ENCODE measurements at regions not wholly inside any gene's neighbourhood (a gene's known extent, or its start where the extent isn't known, plus 50 kb on each side); places are given as distances from the start of the nearest gene placed in this dataset.

DNA sequence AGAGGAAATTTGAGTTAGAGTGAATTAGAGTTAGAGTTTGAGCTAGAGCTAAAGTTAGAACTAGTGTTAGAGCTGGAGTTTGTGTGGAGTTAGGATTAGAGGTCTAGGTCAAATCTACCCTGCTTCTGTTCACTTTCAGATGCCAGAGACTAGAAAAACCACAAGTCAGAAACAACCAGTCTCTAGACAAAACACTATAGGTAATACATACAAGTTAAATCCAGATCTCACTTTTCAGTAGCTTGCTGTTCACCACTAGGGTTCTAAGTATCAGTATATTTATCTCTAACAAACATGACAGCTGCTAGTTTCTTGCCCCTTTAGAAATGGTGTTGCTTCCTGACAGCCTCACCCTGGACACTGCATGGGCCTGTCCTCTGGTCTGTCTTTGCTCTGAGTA lies 300.7 kb downstream of the ARAP2 start:
- TF ChIP-seq, protein P1, sequence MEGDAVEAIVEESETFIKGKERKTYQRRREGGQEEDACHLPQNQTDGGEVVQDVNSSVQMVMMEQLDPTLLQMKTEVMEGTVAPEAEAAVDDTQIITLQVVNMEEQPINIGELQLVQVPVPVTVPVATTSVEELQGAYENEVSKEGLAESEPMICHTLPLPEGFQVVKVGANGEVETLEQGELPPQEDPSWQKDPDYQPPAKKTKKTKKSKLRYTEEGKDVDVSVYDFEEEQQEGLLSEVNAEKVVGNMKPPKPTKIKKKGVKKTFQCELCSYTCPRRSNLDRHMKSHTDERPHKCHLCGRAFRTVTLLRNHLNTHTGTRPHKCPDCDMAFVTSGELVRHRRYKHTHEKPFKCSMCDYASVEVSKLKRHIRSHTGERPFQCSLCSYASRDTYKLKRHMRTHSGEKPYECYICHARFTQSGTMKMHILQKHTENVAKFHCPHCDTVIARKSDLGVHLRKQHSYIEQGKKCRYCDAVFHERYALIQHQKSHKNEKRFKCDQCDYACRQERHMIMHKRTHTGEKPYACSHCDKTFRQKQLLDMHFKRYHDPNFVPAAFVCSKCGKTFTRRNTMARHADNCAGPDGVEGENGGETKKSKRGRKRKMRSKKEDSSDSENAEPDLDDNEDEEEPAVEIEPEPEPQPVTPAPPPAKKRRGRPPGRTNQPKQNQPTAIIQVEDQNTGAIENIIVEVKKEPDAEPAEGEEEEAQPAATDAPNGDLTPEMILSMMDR (IDR thresholded peaks at IDR 0.05; ENCODE audit: low read depth, low read length) = no peak
- no peak overlapping the region for H3K27ac ChIP-seq
- no peaks in the 10 kb centered on the region for H3K4me1 ChIP-seq (ENCODE audit: low read depth)
- no peaks in the 10 kb centered on the region for H3K27me3 ChIP-seq
- no peaks in the 10 kb centered on the region for H3K9me3 ChIP-seq (ENCODE audit: low read depth)
- no peak for DNase-seq (ENCODE audit: low read depth in 1 of 2, low spot score in 1 of 2)
- H3K36me3 ChIP-seq = no peaks in the 10 kb centered on the region
- H3K4me3 ChIP-seq = no peak overlapping the region

DNA sequence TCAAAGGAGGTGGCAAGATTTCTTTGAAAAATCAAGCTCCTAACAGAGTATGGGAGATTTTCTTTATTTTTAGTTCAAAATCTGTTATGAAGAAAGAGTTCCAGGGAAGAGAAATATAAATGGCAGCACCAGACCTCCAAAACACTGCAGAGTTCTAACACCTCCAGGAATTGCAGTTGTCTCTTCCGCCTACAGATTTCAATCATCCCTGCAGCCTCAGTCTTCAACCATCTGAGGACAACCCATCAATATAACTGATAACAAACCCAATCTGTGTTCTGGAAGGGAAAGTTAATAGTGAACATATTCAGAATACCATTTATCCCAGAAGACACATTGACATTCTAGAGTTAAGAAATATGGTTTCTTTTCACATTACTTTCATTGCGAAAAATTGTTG lies 296.1 kb downstream of the ARAP2 start:
- Histone ChIP-seq H3K4me1 (ENCODE audit: low read depth) (no peaks in the 10 kb centered on the region), H3K27me3 (no peaks in the 10 kb centered on the region), H3K36me3 (no peaks in the 10 kb centered on the region), H3K9me3 (ENCODE audit: low read depth) (no peaks in the 10 kb centered on the region), H3K4me3 (no peak overlapping the region), H3K27ac (no peak overlapping the region)
- TF ChIP-seq, protein P1 (IDR thresholded peaks at IDR 0.05; ENCODE audit: low read depth, low read length) = no peak
- DNase-seq (ENCODE audit: low read depth in 1 of 2, low spot score in 1 of 2) = no peak

DNA sequence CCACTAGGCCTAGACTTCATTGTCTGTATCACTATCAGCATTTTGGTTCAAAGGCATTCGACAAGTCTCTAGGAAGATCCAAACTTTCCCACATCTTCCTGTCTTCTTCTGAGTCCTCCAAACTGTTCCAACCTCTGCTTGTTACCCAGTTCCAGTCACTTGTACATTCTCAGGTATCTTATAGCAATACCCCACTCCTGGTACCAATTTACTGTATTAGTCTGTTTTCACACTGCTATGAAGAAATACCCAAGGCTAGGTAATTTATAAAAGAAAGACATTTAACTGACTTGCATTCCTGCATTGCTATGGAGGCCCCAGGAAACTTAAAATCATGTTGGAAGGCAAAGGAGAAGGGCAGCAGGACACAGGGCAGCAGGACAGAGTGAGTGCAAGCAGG lies 293.9 kb downstream of the ARAP2 start:
- H3K9me3 ChIP-seq (ENCODE audit: low read depth) = no peaks in the 10 kb centered on the region
- H3K36me3 ChIP-seq = no peaks in the 10 kb centered on the region
- DNase-seq (ENCODE audit: low read depth in 1 of 2, low spot score in 1 of 2) = no peak
- H3K27me3 ChIP-seq = no peaks in the 10 kb centered on the region
- H3K4me3 ChIP-seq = no peak overlapping the region
- no peak overlapping the region for H3K27ac ChIP-seq
- TF ChIP-seq, protein P1 (IDR thresholded peaks at IDR 0.05; ENCODE audit: low read depth, low read length) = no peak
- H3K4me1 ChIP-seq (ENCODE audit: low read depth) = no peaks in the 10 kb centered on the region

DNA sequence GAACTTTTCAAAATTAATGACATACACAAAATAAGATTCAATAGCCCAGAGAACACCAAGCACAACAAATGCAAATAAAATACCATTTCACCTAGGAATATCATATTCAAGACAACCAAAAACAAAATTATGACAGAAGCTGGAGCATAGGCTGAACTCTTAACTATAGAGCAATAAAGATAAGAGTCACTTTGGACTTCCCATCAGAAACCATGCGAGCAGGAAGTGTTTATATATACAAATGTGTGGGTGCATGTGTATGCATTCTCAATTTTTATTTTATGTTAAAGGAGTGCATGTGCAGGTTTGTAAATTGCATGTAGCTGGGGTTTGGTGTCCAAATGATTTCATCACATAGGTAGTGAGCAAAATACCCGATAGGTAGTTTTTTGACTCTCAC lies 291.6 kb downstream of the ARAP2 start:
- Histone ChIP-seq H3K27me3 (no peaks in the 10 kb centered on the region), H3K4me1 (ENCODE audit: low read depth) (no peaks in the 10 kb centered on the region), H3K4me3 (no peak overlapping the region), H3K36me3 (no peaks in the 10 kb centered on the region), H3K27ac (no peak overlapping the region), H3K9me3 (ENCODE audit: low read depth) (no peaks in the 10 kb centered on the region)
- TF ChIP-seq, protein P1 (IDR thresholded peaks at IDR 0.05; ENCODE audit: low read depth, low read length) = no peak
- no peak for DNase-seq (ENCODE audit: low read depth in 1 of 2, low spot score in 1 of 2)

DNA sequence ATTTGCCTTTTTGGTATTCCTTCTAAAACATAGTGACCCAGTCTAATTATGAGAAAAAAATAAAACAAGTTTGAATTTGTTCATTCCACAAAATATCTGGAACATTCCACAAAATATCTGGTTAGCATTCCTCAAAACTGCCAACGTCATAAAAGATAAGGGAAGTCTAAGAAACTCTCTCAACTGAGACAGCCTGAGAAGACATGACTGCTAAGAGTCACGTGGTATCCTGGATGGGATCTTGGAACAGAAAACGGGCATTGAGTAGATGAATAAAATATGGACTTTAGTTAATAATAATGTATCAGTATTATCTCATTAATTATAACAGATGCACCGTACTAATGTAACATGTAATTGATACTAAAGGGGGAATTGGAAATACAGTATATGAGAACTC lies 280.9 kb downstream of the ARAP2 start:
- no peak overlapping the region for H3K27ac ChIP-seq
- H3K4me1 ChIP-seq (ENCODE audit: low read depth) = no peaks in the 10 kb centered on the region
- H3K27me3 ChIP-seq = no peaks in the 10 kb centered on the region
- no peak for DNase-seq (ENCODE audit: low read depth in 1 of 2, low spot score in 1 of 2)
- TF ChIP-seq, protein P1 (IDR thresholded peaks at IDR 0.05; ENCODE audit: low read depth, low read length) = no peak
- no peak overlapping the region for H3K4me3 ChIP-seq
- no peaks in the 10 kb centered on the region for H3K9me3 ChIP-seq (ENCODE audit: low read depth)
- H3K36me3 ChIP-seq = no peaks in the 10 kb centered on the region

DNA sequence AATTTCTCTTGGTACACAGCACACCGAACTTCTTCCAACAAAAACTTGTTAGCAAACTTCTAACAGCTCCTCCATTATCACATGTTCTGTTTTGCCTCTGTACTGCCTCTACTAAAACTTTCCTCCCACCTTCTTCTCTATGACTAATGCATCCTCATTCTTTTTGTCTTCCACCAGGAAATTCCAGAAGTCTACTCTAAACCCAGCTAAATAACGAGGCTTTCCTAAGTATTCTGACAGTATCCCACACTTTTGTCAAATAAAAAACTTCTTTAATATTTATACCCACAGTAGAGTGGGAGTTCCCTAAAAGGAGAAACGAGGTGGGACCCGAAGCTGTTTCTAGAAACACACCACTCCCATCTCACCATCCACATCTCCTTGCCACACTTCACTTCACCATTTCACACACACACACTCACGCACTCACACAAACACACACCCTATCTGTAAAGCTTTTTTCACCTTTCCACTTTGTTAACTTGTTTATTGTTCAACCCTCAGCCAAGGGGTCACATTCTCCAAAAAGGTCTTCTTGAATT lies 280.3 kb downstream of the ARAP2 start:
- no peak for DNase-seq (ENCODE audit: low read depth in 1 of 2, low spot score in 1 of 2)
- Histone ChIP-seq H3K9me3 (ENCODE audit: low read depth) (no peaks in the 10 kb centered on the region), H3K4me3 (no peak overlapping the region), H3K4me1 (ENCODE audit: low read depth) (no peaks in the 10 kb centered on the region), H3K27me3 (no peaks in the 10 kb centered on the region), H3K36me3 (no peaks in the 10 kb centered on the region), H3K27ac (no peak overlapping the region)
- TF ChIP-seq, protein P1 (IDR thresholded peaks at IDR 0.05; ENCODE audit: low read depth, low read length) = no peak
